ENCODE measurements at regions not wholly inside any gene's neighbourhood (a gene's known extent, or its start where the extent isn't known, plus 50 kb on each side); places are given as distances from the start of the nearest gene placed in this dataset.

DNA sequence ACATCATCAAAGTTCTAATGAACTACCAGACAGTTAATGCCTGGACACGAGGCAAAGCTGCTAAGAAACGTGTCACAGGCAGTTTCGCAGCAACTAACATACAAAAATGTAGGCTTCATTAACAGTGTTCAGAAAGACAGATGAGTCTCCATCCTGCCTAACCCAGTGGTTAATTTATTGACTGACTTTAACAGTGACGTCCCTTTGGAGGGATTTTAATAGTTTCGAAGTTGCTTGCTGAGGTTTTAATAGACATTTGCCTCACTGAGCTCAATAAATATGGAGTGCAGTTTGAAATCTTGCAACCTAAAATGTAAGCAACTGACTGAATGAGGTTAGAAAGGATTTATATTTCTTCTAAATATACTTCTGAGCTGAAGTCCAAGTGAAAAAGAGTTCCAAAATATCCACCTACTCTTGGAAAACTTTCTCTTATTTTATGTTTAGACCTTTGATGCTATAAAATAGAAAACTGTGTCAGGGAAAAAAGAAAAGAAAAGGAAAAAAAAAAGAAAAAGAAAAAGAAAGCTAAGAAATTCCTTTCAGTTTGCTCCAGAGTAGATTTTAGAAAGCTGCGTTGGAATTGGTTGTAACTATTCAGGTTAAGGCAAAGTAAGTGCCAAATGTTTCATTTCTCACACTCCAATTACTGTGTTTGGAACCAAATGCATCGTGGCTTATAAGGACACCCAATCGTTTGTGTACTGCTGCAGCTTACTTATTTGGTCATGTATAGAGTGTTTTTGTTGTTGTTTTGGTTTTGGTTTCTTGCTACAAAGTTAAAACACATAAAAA, 2016.6 kb downstream of the MAT2B start:
- Mint-ChIP-seq H3K36me3 (no peaks in the 10 kb centered on the region), H3K27ac (no peak overlapping the region), H3K9me3 (peaks cover 2 to 15% (median 6%) of the 10 kb centered on the region in 7 donors), H3K27me3 (ENCODE audit: low read depth in 3 of 3) (peaks cover 0 to 1% (median 0%) of the 10 kb centered on the region in 3 donors), H3K4me1 (no peaks in the 10 kb centered on the region), H3K4me3 (no peak overlapping the region)
- Histone ChIP-seq H3K9ac (ENCODE audit: insufficient read depth, low read length, poor library complexity, severe bottlenecking) (no peak overlapping the region), H3K4me2 (replicated peaks; ENCODE audit: extremely low read depth, low read length, poor library complexity, severe bottlenecking) (no peak overlapping the region), H2AFZ (ENCODE audit: insufficient read depth, low read depth, low read length, poor library complexity, severe bottlenecking) (no peak overlapping the region), H3K27me3 (ENCODE audit: control insufficient read depth in 2 of 2, insufficient read depth in 2 of 2, low read length in 2 of 2) (no peaks in the 10 kb centered on the region), H3K79me2 (ENCODE audit: insufficient read depth, low read length) (no peaks in the 10 kb centered on the region), H3K9me3 (replicated peaks in 1 of 2; ENCODE audit: control insufficient read depth in 1 of 2, insufficient read depth in 1 of 2, low read length in 2 of 2) (peaks cover 0 to 5% of the 10 kb centered on the region in 2 donors), H3K4me3 (replicated peaks in 1 of 3; ENCODE audit: low read depth in 2 of 3, low read length in 3 of 3) (no peak overlapping the region), H3K36me3 (replicated peaks in 1 of 2; ENCODE audit: control insufficient read depth in 1 of 2, insufficient read depth in 2 of 2, low read length in 2 of 2) (no peaks in the 10 kb centered on the region), H3K4me1 (ENCODE audit: control insufficient read depth in 1 of 2, insufficient read depth in 2 of 2, low read length in 2 of 2) (no peaks in the 10 kb centered on the region), H3K27ac (ENCODE audit: low read depth in 1 of 2, low read length in 2 of 2) (no peak overlapping the region), H4K20me1 (ENCODE audit: insufficient read depth, low read length) (no peaks in the 10 kb centered on the region)
- WGBS (ENCODE audit: insufficient coverage): 0% methylated on average over 1 of the region's 8 CpGs
- DNase-seq: no peak
- intact Hi-C loops (cut with micrococcal nuclease): no loop called here
- TF ChIP-seq CTCF (IDR thresholded peaks at IDR 0.05): no peak

DNA sequence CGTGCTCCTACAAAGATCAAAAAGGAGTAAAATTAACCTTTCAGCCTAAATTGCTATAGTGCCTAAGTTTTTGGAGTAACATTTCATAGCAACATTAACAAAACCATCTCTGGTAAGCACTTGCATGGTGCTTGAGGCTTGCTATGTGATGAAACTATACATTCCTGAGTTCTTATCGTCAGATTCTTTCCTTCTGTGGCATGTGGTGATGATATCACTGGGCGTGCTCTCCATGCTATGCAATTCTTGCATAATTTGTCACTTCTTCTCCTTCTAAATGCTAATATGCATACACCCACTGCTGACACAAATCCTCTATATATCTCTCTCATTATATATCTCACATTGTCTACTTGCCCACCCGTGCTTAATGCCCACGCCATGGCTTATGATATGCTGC, 2019.9 kb downstream of the MAT2B start:
- Mint-ChIP-seq H3K36me3 (no peaks in the 10 kb centered on the region), H3K4me3 (no peak overlapping the region), H3K27me3 (ENCODE audit: low read depth in 3 of 3) (peaks cover 0 to 1% (median 0%) of the 10 kb centered on the region in 3 donors), H3K9me3 (peaks cover 15 to 38% (median 22%) of the 10 kb centered on the region in 7 donors), H3K27ac (no peak overlapping the region), H3K4me1 (no peaks in the 10 kb centered on the region)
- intact Hi-C loops (cut with micrococcal nuclease): no loop called here
- H3K27ac ChIP-seq (ENCODE audit: low read depth in 1 of 2, low read length in 2 of 2): no peak overlapping the region
- no peak overlapping the region for H3K4me2 ChIP-seq (replicated peaks; ENCODE audit: extremely low read depth, low read length, poor library complexity, severe bottlenecking)
- no peaks in the 10 kb centered on the region for H4K20me1 ChIP-seq (ENCODE audit: insufficient read depth, low read length)
- H3K4me1 ChIP-seq (ENCODE audit: control insufficient read depth in 1 of 2, insufficient read depth in 2 of 2, low read length in 2 of 2): no peaks in the 10 kb centered on the region
- H3K79me2 ChIP-seq (ENCODE audit: insufficient read depth, low read length): no peaks in the 10 kb centered on the region
- no peaks in the 10 kb centered on the region for H3K36me3 ChIP-seq (replicated peaks in 1 of 2; ENCODE audit: control insufficient read depth in 1 of 2, insufficient read depth in 2 of 2, low read length in 2 of 2)
- H3K4me3 ChIP-seq (replicated peaks in 1 of 3; ENCODE audit: low read depth in 2 of 3, low read length in 3 of 3): no peak overlapping the region
- H2AFZ ChIP-seq (ENCODE audit: insufficient read depth, low read depth, low read length, poor library complexity, severe bottlenecking): no peak overlapping the region
- no peak for DNase-seq
- peaks cover 16 to 19% of the 10 kb centered on the region in 2 donors for H3K9me3 ChIP-seq (replicated peaks in 1 of 2; ENCODE audit: control insufficient read depth in 1 of 2, insufficient read depth in 1 of 2, low read length in 2 of 2)
- H3K9ac ChIP-seq (ENCODE audit: insufficient read depth, low read length, poor library complexity, severe bottlenecking): no peak overlapping the region
- 20% methylated on average over 1 of the region's 5 CpGs for WGBS (ENCODE audit: insufficient coverage)
- no peak for TF ChIP-seq CTCF (IDR thresholded peaks at IDR 0.05)
- no peaks in the 10 kb centered on the region for H3K27me3 ChIP-seq (ENCODE audit: control insufficient read depth in 2 of 2, insufficient read depth in 2 of 2, low read length in 2 of 2)

Measured in CD14-positive monocyte (primary cell).